AG04449 (cell line): ENCODE measurements at regions not wholly inside any gene's neighbourhood (a gene's known extent, or its start where the extent isn't known, plus 50 kb on each side); places are given as distances from the start of the nearest gene placed in this dataset.

Experiments used
- CTCF ChIA-PET: fragments of 350-600 bp; formaldehyde crosslinking; extraction: SDS; loops from one replicate; lab custom pipeline; 2021; ENCODE audit warnings: antibody characterized with exemption; lab: Yijun Ruan, JAX
- POLR2A ChIA-PET: fragments of 400-600, 350-600 bp; formaldehyde crosslinking; extraction: SDS; loops from one replicate; lab custom pipeline; 2020; ENCODE audit warnings: antibody characterized with exemption, inconsistent platforms; lab: Yijun Ruan, JAX
- DNase-seq: peaks from one replicate; pipeline ENCODE4 v3.0.0-alpha.2; 2010; ENCODE audit warnings: low read depth, low spot score
- H3K4me3 ChIP-seq: 2 replicates; pipeline ENCODE4 v1.5.1; 2011; ENCODE audit warnings: low read depth, mild to moderate bottlenecking, control low read depth, low read length
- CTCF ChIP-seq: IDR thresholded peaks from one replicate; pipeline ENCODE4 v1.5.1; 2011; ENCODE audit warnings: mild to moderate bottlenecking, moderate library complexity, low read length, control low read depth, inconsistent platforms; ENCODE audit not compliant: insufficient read depth; ENCODE audit errors: missing control alignments

- H3K4me3 ChIP-seq, result no peak overlapping the region
- CTCF ChIA-PET, result interaction anchor here (0.8 to 2.9 kb wide), 3 partner anchors 8 to 671 kb away, joined by 3 to 12 read pairs (median 8); no protein-coding TSS in a partner anchor
- DNase-seq, result no peak
- TF ChIP-seq CTCF, result no peak
- POLR2A ChIA-PET, result no interaction called here
Measured at GRCh38 chr1:173413271-173413707, 63.8 kb upstream of the PRDX6 start.

- POLR2A ChIA-PET, result no interaction called here
- no peak for DNase-seq
- H3K4me3 ChIP-seq, result no peak overlapping the region
Measured at GRCh38 chr1:173414136-173414535, 63.0 kb upstream of the PRDX6 start.

GRCh38 chr1:173414539-173415226 lies 62.5 kb upstream of the PRDX6 start:
- H3K4me3 ChIP-seq, result no peak overlapping the region
- ChIA-PET CTCF (interaction anchor here (0.6 to 17.2 kb wide), 3 partner anchors 15 to 671 kb away, joined by 3 to 184 read pairs (median 7); no protein-coding TSS in a partner anchor), POLR2A (no interaction called here)
- DNase-seq, result no peak
- TF ChIP-seq CTCF, result no peak

More at GRCh38 chr1:173414136-173414535, 63.0 kb upstream of the PRDX6 start:
- CTCF ChIA-PET, result interaction anchor here (0.6 kb wide), 1 partner anchor 15 kb away, joined by 3 read pairs; no protein-coding TSS in a partner anchor
- TF ChIP-seq CTCF, result no peak

- ChIA-PET CTCF (interaction anchor here (1.4 to 17.2 kb wide), 2 partner anchors 16 to 672 kb away, joined by 7 to 184 read pairs; no protein-coding TSS in a partner anchor), POLR2A (no interaction called here)
- no peak overlapping the region for H3K4me3 ChIP-seq
- TF ChIP-seq CTCF, result no peak
- DNase-seq, result no peak
Measured at GRCh38 chr1:173415490-173415889, 61.6 kb upstream of the PRDX6 start.

- ChIA-PET CTCF (interaction anchor here (0.6 to 17.2 kb wide), 3 partner anchors 15 to 703 kb away, joined by 3 to 184 read pairs (median 7); no protein-coding TSS in a partner anchor), POLR2A (no interaction called here)
- no peak for TF ChIP-seq CTCF
- no peak overlapping the region for H3K4me3 ChIP-seq
- DNase-seq, result no peak
Measured at GRCh38 chr1:173415905-173416450, 61.2 kb upstream of the PRDX6 start.

GRCh38 chr1:173417563-173417962 lies 59.6 kb upstream of the PRDX6 start:
- POLR2A ChIA-PET, result no interaction called here
- H3K4me3 ChIP-seq, result no peak overlapping the region
- CTCF ChIA-PET, result interaction anchor here (0.9 to 17.2 kb wide), 8 partner anchors 11 to 674 kb away, joined by 3 to 184 read pairs (median 4); no protein-coding TSS in a partner anchor
- no peak for TF ChIP-seq CTCF
- DNase-seq, result no peak
